Hematopoietic multipotent progenitor cell treated with erythropoietin and hydrocortisone succinate and interleukin-3 and kit ligand, for 17 days (in vitro differentiated cells): ENCODE measurements at regions not wholly inside any gene's neighbourhood (a gene's known extent, or its start where the extent isn't known, plus 50 kb on each side); places are given as distances from the start of the nearest gene placed in this dataset.

Experiments used
- DNase-seq: peaks from one replicate; pipeline ENCODE4 v3.0.0-alpha.2; 2015; ENCODE audit warnings: low spot score

DNA sequence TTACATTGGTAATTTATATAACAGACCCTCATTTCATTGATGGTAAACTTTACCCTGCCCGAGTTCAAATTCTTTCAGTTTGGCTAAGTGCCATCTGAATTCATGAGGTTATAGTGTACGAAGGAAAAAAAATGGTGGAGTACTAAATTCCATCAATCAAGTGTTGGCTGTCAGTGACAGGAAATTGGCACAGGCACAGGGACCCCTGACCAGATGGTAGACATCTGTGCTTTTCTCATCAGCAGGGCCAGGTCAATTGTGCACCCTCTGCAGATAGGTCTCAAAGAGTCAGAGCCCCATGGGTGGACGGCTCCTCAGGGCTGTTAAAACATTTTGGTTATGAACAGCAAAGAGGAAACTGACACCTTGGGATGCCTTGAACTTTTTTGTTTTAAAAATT, 439.2 kb downstream of the SETBP1 start:
- DNase-seq = no peak

DNA sequence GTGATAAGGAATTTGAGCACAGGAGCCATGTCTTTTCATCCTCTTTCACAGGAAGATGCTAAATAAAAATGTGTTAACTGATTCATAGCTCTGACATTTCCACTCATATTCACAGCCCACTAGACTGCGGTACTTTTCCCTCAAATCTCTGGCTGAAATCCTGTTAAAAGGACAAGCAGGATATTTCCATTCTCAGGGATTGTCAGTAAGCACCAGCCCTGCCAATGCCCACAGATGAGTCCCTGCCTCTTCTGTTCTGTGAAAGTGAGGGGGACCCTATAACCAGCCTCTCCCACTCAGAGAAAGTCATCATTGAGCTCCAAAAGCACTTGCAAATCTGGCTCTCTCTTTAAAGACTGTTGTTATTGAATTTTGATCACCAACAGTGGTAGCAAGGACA, 440.5 kb downstream of the SETBP1 start:
- no peak for DNase-seq

DNA sequence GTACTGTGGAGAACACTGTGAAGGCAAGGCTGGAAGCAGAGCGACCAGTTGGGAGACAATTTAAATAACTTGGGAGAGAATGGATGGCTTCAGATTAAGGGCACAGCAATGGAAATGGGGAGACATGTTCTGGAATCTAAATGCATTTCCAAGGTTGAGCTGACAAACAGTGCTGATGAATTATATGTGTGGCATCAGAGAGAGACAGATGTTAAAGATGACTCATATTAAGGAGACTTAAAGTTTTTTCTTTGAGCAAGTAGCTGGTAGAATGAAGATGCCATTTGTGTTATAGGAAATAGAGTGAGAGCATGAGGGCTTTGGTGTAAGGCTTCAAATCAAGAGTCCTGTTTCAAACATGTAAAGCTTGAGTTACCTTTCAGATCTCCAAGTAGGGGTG, 441.8 kb downstream of the SETBP1 start:
- no peak for DNase-seq

DNA sequence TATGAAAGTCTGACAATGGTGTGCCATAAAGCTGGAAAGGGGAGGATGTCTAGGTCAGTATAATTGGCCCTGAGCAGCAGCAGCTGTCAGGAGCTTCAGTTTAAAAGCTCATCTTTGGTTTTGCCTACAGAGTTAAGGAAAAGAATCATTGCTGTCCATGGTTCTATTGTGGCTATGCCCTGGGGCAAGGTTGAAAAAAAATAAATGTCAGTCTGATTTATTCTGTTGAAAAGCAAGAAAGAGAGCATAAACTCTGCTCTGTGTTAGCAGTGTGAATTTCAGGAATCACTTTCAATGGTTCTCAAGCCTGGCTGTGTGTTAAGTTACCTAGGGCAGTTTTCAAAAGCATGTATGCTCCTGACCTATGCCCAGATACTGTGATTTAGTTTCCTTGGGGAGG, 446.7 kb downstream of the SETBP1 start:
- no peak for DNase-seq

DNA sequence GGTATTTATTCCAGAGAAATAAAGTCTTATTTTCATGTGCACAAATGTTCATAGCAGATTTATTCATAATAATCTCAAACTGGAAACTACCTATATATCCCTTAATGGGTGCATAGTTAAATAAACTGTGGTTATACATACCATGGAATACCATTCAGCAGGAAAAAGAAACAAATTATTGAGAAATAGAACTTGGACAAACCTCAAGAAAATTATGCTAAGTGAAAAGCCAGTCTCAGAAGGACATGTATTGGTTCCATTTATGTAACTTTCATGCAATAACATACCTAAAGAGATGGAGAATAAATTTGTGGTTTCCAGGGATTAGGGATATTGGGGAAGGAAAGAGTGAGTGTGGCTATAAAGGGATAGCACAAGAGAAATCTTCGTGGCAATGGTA, 452.6 kb downstream of the SETBP1 start:
- DNase-seq = no peak

DNA sequence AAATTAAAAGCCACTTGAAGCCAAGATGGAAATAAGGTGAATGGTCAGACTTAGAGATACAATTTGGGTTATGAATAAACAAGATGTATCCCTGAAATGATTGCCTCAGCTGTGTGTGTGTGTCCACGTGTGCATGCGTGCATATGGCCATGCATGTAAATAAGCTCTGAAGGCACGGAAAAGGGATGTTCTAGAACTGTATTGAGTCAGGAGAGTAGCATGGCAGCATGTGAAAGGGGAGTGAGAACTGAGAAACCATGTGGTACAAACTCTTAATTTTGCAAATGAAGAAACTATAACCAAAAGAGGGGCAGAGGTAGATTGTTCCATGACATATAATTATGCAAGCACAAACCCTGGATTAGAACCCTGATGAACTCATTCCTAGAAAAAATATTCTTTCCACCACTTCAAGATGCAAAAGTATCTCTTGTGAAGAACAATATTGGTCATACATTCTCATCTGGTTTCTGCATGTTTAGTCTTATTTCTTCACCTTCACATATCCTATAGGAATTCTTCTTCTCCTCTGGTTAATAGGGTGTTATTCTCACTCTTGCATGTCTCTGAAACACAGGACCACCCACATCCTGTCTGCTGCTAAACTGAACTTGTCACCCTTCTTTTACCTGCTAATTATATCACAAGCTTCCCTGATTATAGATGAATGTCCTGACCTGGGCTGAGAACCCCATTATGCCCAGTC, 455.8 kb downstream of the SETBP1 start:
- DNase-seq = no peak

DNA sequence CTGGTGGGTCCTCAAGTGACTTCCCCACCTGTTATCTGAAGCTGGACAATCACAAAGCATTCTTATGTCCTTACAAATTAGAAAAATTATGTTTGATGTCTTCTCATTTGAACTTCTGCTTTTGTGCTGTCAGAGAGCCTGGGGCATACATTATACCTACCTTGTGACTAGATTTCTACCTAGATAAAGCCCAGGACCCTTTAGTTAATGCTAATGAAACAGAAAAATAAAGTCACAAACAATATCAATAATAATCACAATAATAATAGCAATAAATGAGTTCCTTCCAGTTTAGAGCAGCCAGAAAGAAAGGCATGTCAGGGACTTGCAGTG, 456.4 kb downstream of the SETBP1 start:
- DNase-seq = no peak

DNA sequence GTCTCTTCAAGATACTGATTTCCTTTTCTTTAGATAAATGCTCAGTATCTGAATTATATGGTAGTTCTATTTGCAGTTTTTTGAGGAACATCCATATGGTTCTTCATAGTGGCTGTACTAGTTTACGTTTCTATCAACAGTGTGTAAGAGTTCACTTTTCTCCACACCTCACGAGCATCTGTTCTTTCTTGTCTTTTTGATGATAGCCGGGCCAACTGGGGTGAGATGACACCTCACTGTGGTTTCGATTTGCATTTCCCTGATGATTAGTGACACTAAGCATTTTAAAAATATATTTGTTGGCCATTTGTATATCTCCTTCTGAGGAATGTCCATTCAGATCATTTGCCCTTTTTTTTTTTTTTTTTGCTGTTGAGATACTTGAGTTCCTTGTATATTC, 458.8 kb downstream of the SETBP1 start:
- DNase-seq = no peak

DNA sequence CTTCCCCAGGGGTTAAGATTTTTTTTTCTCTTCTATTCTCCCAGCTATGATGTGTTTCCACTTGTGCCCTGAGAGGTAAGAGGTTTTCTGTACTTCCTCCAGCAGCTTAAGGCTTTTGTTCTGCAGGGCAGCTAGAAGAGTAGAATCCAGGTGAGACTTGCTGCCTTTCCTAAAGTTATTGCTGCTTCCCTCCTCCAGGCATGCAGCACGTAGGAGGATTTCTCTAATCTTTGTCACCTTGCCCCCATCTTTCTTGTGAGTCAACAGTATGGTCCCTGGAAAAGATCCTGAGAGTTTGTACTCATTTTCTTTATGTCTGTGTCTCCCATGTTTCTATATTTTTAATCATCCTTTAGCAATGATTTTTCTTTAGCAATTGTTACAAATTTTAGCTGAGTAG, 462.2 kb downstream of the SETBP1 start:
- DNase-seq = no peak

DNA sequence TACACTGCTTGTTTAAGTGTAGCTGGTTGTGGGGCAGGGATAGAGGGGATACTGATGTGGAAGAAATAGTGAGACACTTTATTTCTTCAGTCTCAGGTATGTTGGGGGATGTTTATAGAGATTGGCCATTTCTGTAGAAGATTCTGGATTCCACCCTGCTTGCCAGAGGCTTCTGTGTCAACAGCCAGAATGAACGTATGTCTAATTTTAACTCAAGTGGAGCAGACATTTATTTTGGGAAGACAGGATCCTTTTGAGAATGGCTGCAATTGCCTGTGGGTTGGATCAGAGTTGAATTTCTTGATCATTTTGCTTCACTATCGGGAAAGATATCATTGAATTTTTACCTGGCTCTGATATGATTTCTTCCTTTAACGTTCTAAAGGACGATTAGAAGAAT, 465.6 kb upstream of the SLC14A2 start:
- no peak for DNase-seq

DNA sequence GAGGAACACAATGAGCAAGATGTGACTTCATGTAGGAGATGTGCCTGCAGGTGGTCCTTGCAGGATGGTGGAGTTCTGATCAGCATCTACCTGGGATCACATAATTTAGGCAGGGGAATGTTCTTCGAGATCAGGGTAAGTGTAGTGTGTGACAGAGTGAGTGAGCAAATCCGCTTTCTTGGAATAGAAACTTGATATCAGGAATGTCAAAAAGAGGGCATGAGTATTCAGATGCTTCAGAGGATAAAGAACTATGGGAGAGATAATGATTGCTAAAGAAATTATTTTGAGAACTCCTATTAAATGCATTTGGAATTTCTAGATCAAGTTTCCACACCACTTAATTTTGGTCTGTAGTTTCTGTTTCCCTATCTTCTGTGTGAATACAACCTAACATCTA, 463.6 kb upstream of the SLC14A2 start:
- no peak for DNase-seq

DNA sequence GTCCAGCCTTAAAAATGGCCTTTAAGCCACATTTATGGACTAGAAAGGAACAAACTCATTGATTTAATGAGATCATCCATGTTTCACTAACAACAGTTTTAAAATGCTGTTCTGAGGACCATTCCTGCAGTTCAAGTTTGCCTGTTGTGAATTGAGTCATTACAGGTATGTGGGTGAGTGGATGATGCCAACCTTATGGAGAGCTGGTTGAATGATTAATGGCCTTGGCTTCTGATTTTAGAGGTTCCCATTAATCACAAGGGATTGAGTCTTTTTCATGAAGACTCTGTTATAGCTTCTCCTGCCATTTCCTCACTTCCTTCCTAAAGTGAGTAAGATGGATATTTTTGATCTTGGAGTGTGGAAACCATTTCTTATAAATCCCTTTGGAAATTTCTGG, 459.8 kb upstream of the SLC14A2 start:
- no peak for DNase-seq

DNA sequence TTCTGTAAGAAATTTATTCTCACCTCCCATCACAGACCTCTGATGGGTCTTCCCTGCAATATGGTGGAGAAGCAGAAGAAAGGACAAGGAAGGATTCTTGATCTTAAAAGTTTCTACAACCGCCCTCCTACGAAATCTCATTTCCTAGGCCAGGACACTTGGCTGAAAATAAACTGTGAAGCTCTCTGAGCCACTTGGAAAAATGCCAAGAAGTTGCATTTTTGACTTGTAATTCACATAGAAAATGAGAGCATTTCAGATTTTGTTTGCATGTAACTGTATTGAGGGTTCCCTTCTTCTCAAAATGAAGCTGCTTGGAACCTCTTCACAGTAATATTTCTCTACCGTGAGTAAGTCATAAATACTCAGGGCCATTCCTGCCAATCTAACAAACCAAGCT, 458.3 kb upstream of the SLC14A2 start:
- no peak for DNase-seq

DNA sequence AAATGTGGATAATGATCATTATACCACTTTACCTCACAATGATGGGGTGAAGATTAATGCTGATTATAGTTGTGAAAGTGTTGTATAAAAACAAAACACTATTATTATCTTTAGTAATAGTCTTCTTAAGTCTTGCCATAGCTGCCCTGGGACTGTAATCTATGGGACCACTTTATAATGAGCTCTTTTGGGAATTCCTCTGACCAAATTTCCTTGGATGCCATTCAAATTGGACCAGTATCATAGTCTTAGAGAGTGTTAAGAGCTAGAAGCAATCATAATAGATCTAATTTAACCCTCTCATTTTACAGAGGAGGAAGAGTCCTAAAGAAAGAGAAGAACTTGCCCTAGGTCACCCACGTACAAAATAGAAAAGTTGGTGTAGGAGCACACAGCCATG, 457.7 kb upstream of the SLC14A2 start:
- DNase-seq = no peak

DNA sequence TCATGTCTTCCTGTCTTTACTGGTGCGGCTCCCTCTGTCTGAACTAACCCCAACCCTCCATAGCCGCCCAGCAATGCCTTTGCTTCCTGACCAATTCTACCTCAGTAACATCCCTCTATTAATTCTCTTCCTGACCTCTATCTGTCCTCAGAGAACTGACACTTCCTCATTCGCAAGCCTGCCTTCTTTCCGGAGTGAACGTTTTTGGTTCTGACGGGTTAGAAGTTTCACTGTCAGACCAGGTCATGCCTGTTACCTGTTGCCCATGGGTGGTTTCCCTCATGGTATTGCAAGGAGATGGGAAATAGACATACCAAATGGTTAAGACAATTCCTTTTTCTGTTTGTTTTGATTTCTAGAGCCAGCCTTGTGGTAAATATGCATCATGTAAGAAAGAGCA, 453.4 kb upstream of the SLC14A2 start:
- no peak for DNase-seq

DNA sequence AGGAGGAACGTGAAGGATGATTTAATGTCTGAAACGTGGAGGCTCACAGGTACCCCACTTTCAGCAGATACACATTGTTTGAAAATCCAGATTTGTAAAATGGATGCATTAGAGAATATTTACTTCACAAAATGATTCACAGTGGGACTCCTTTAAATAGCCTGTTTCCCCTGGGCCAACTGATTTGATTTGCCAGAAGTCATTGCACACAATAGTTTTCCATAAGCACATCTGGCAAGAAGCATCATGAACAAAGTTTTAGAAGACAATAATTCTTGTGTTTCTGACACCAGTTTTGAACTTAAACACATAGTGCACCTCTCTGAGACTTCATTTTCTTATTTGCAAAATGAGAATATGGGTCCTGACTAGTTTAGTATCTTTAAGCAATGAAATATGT, 451.4 kb upstream of the SLC14A2 start:
- DNase-seq = no peak

DNA sequence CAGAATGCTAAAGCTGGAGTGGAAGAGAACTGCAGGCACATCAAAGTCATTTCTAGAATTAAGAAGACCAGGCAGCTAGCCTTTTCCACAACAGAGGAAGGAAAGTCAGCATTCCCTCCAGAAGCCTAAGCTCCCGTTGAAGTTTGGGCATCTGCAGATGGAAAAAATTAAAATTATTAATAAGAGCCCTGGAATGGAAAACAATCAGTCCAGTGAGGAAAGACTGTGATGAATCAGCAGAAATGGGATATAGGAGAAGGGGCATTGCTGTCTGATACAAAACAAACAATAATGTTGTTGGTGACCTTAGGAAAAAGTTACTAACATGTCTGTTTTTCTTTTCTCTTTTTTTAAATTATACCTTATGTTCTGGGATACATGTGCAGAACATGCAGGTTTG, 450.7 kb upstream of the SLC14A2 start:
- no peak for DNase-seq

DNA sequence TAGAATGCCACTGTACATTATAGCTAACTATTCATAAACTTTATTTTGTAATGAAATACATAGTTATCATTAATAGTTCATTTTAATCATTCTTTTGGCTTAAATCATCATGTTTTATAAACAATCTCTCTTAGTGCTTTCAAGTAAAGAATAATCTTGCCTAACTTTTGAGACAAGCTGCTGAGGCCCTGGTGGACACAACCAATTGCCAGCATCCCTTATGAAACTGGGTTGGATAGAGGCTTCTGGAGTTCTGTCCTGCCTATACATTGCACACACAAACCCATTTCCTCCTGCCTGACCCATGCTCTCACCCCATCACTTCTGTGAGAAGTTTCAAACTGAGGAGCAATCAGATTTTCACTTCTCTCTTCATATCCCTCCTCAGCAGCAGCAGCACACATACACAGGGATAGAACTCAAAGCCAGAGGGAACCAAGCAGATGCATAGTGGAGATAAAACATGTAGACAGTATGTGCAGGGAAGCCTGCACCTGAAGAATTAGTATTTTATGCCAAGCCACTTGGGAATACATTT, 450.0 kb upstream of the SLC14A2 start:
- no peak for DNase-seq

DNA sequence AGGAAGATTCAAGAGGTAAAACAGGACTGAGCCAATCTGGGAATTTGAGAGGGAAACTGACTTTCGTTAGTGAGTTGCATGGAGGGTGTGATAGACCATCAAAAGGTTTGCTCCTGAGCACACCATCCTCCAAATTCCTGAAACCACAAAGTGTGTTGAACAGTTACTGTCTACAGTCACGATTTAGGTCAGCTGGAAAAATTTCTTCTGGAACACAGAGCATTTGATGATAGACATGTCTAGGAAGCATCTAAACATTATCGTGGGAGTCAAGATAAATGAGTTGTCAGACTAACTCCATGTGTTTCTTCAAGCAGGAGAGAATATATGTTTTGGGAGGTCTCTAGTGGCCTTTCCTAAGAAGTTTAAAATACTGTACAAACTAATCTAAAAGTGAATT, 449.4 kb upstream of the SLC14A2 start:
- DNase-seq = no peak

DNA sequence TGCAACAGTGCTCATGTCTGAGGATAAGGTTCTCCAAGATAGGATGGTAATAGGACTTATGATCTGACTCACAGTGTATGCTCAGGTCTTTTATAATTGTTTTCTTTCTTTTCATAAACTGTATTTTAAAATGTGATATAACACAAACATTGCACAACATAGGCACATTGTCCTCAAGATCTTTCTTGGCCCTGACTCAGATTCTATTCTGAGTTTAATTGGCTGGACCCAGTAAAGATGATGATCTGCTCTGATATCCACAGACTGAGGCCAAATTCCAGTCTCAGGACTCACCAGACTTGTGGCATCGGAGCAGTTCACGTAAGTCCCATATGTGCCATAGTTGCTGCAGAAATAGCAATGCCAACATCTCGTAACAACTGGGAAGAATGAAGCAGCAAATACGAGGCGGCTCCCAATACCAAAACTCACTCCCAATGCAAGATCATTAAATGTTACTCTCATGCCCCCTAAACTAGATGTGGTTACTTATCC, 448.9 kb upstream of the SLC14A2 start:
- no peak for DNase-seq

DNA sequence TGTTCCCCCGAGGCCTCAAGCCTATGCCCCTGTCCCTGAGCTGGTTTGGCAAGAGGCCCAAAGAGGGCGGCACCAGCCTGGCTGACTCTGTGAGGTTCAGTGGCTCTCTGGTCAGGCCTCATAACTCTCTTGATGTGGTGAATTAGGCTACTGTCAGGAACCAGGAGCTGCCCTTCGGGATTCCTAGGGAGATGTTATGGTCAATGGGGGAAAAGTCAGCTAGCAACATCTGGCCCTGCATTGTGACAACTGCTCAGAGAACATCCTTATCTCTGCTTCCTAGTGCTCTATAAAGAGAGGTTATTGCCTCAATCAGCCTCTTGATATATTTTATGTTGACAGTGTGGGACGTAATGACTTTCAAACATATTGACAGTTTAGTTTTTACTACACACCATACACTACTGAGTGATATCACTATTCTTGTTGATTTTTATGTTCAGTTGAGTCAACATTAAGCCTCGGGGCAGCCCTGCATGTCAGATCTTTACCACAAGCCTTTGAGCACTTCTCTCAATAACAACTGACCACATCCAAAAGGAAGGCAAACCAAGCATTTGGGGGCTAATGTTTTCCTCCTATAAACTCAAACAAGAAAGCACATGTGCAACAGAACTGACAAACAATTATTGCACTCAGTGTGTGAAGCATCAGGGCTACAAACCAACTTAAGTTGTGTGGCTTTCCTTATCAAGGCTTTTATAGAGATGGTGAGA, 448.3 kb upstream of the SLC14A2 start:
- no peak for DNase-seq

DNA sequence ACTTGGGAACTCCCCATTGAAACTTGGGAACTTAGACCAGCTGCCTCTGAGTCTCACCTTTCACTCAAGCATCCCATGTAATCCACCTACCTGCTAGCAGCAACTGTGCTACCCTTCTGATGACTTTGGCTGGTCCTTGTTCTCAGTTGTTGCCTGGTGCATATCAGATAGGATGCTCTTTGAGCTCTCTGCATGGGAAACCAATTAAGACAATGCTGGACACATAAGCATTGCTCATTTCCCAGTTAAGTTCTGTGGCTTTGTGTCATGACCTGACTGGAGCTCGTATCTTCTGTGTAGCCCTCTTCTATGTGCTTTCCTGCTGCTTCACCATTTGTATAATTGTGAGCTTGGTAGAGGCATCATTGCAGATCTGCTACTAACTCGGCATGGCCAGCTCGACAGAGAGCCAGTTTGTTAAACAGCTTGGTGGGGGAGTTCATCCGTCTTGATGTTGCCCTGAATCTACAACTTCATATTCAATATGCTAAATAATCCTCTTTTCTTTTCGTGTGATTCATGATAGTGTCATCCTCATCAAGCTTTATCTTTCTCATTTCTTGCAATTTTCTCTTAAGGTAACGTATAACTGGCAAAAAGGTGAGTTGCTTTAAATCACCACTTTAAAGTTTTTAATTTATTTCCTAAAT, 447.5 kb upstream of the SLC14A2 start:
- no peak for DNase-seq

DNA sequence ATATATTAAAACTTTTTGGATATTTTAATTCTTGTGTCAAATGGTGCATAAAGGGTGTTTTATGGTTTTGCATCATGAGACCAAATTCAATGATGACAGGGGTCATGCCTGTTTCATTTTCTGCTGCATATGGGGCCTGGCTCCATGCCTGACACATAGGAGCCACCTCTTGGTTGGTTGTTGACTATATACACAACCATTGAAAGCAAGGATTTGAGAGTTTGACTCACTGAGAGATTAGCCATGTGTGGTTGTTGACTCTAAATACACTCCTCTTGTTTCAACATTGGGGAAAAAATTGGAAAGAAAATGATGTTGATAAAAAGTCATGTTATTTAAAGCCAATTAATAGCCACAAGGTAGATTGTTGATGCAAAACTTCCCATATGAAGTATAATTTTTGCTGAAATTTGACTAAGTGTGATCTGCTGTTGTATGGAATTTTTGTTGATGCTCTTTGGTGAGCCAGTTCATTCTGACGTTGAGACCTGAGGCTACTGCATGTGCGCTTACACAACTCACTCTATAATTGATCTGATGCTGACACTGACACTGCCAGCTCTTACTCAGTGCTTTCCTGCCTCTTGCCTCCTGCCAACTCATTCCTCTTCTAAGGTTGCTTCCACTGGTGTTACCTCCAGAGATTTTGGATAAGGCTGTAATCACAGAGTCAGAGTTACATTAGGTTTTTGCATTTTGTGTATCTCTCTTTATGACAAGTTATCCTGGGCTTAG, 446.2 kb upstream of the SLC14A2 start:
- DNase-seq = no peak
